Head of caudate nucleus (tissue), 42 donors: ENCODE measurements at regions not wholly inside any gene's neighbourhood (a gene's known extent, or its start where the extent isn't known, plus 50 kb on each side); places are given as distances from the start of the nearest gene placed in this dataset.

Experiments
- DNase-seq, 42 donors: peaks; one replicate each; pipeline versions ENCODE4 v3.0.0 to v3.0.0-alpha.2; 2020 to 2021; ENCODE audit warnings: mixed read lengths in 7 of 42
- intact Hi-C: fragments of 100-400 bp; cut with DNase I; formaldehyde crosslinking; loops from one replicate; pipeline ENCODE4 v1.15.0; 2022

DNA sequence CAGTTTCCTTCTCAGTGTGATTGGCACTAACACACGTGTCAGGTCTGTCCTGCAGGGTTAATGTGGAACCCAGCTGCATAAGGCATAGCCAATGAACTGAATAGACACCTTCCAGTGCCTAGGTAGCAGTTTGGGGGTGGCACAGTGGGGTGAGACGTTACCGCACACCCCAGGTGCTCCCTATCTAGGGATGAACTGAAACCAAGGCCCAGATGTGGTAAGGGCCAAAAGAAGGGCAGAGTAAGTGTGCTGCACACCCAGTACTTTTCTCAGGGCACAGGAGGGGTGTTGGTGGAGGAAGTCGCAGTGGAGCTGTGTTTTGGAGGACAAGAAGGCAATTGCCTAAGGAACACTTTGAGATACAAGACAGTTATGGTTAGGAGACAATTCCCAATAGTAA, 317.9 kb upstream of the TSHZ3 start:
- intact Hi-C loops, result no loop called here
- no peak for DNase-seq

DNA sequence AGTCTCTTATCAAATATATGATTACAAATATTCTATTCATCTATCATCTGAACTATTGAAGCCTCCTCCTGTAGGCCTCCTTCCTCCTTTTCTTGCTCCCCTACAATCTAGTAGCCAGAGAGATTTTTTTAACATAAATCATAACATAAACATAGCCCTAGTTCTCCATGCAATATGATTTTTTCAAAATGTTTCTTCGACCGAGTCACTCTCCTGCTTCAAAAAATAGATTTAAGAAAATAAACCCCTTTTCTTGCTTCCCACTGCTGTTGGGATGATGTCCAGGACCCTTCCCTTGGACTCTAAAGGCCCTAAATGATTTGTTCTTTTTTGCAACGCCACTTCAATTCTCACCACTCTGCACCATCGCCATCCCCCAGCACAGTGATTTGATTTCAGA, 319.7 kb upstream of the TSHZ3 start:
- no peak for DNase-seq
- intact Hi-C loops, result no loop called here

DNA sequence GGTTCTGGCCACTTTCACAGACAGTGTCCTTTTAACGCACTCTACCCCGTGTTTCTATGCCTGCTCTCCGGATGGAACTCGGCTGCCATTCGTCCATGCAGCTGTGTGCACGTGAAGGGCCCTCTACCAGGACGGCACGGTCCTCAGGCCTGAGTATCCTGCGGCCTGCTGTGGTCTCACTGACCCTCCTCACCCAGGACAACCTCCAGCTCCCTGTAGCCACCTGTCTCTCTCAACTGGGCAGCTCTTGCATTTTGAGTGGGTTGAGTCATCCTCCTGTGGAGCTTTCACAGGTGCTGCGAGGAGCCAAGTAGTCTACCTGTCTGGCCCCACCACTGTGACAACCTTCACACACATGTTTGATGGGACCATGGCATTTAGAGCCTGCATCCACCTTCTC, 321.7 kb upstream of the TSHZ3 start:
- no peak for DNase-seq
- intact Hi-C loops, result no loop called here

DNA sequence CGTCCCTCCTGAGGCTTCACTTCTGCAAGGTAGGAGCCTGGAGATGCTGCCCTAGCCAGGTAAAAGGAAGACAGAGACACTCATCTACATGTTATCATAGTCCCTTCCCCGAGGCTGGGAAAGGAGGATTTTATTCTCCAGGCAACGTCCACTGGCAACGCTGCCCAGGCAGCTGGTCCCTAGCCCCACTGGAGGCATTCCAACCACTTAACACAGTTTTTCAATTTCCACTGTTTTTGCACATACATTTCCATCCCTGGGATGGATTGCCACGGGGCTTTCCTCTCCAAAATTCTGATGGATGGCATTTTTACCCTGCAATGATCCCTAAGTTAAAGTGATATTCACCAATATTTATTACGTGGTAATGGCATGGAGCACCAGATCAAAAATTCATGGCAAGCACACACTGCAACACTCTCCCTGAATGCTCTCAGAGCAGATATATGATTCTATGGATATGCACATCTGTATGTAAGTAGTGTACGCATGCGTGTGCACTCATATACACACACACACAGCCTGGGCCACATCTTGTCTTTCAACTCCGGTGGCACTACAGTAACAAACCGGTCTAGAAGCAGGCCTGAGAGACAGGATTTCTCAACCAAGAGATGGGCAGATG, 322.3 kb upstream of the TSHZ3 start:
- intact Hi-C loops, result no loop called here
- no peak for DNase-seq

DNA sequence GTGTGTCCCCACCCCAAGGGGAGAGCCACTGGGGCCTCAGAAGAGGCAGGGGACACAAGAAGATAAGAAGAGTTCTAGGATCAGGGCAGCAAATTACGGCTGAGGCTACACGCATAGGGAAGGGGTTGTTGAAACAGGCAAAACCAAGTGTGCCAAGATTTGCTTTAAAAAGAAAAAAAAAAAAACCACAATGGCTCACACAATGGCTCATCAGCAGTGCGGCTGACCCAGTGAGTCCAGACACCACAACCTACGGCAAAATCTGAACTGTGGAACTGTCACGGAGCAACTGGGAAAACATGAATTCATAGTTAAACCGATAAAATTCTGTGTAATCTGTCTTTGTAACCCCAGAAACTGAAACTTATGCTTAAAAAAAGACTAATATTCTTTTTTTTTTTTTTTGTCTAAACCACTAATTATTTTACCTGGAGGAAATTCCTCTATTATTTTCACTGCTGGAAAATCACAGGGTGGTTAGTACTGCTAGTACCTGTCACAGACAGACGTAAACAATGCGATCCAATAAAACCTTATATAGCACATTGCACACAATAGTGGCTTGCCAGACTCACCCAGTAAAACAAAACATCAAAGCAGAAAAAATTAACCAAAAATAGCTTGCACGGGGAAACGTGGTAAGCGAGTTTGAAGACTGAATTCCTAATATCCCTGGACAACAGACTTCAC, 325.4 kb upstream of the TSHZ3 start:
- no peak for DNase-seq
- intact Hi-C loops, result no loop called here

DNA sequence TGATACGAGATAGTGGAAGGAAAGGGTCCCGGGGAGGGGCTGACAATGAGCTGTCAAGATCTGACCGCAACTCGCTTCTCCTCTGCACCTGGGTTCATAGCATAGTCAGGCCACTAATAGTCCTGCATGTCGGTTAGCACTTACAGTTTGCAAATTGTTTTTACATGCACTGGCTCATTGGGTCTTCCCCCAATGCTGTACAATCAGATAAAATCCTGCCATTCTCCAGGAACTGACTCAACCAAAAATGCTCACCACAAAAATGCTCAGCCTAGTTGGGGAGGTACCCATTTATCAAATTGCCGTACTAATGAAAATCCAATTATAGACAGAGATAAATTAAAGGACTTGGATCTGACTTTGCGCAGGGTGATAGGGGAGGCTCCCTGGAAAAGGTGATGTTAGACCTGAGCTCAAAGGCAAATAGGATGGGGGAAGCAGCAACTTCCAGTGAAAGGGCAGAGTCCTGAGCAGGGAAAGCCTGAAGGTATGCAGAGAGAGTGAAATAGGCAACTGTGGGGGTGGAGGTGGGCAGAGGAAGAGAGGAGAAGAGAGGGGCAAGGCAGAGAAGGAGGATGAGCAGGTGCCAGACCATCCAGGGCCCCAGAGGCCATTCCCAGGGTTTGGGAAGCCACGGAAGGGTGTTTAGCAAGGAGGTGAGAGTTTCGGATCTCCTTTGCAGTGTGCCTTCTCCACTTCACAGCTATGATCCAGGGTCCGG, 326.1 kb upstream of the TSHZ3 start:
- DNase-seq, result no peak
- intact Hi-C loops, result no loop called here

DNA sequence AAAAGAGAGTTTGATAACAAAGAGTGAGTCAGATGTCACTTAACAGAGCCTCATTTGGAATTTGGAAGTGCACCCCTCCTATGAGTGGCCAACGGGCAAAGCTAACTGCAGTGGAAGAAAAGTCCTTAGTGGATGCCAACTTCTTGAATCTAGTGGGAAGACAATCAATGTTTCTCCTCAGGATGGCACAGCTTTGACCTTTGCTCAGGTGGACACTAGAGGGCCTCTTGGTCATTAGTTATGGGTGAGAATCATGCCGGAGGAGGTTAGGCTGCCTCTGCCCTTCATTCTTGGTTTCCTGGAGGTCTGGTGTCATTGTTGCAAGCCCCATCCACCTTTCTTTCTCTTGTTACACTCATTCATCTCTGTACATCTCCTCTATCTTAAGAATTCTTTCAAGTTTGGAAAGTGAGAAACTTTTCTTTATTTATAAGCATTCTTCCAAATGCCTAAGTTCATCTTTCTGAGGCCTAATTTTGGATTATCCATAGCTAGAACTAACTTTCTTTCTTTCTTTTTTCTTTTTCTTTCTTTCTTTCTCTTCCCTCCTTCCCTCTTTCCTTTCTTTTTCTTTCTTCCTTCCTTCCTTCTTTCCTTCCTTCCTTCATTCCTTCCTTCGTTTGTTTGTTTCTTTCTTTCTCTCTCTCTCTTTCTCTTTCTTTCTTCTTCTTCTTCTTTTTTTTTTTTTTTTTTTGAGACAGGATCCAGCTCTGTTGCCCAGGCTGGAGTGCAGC, 327.2 kb upstream of the TSHZ3 start:
- no peak for DNase-seq
- intact Hi-C loops, result no loop called here

DNA sequence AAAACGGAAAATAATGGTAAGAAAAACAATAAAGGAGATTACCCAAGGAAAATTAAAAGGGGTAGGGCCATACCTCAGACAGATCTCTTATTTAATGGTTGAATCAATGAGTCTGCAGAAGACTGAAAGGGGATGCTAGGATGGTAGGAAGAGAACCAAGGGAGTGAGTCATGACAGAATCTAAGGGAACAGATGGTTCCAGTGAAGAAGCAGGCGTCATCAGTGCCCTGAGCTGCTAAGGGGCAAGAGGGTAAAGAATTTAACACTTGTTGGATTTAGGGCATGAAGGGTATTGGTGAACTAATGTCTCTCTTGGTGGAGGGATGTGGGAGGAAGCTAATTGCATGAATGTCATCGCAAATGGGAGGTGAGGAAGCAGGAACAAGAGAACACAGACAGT, 329.2 kb upstream of the TSHZ3 start:
- intact Hi-C loops, result no loop called here
- no peak for DNase-seq

DNA sequence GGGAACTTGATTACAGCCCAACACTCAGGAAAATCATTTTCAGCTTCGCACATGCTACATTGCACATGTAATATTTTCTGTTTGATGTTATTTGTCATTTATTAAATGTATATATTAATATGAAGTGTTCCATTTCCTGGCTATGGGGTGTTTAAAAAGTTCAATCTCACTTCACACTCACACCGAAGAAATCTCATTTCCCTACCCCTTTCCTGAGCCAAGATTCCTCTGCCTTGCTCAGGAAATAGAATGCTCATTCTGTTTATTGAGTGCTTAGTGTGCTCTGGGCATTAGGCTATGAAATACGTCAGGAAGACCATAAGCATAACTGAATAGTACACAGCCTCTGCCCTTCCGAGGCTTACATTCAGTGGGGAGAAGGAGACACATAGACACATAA, 331.9 kb upstream of the TSHZ3 start:
- intact Hi-C loops, result no loop called here
- DNase-seq, result no peak

DNA sequence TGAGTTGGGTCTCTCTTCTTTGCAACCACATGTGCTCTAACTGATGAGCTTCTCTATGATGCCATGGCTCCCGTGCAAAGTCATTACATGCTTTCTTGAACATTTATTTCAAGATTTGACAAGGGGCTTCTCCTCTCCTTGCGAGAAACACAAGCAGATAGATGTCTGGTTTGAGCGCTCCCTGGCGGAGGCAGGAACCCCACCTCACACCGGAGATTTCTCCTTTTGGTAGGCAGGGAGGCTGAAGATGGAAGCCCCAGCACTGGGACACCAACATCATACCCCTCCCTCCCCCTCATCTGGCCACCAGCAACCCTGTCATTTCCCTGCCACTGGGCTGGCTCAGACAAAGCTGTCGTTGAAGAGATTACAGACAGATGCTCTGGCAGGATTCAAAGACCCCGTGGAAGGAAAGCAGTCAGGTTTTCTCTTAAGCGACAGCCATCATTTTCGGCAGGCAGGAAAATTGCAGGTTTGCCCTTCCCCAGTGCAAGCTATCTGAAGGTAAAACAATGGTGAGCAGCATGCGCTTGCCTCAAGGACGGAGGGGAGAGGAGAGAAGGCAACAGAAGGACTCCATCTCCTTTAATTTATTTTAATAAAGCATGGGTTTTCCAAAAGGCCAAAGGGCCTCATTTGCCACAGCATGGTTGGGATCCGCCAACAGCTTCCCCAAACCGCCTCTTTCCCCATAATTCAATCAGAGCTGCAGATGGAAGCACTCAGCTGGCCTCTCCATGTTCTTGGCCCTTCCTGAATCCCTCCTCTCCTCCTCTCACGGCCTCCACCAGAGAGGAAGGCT, 344.1 kb upstream of the TSHZ3 start:
- DNase-seq, result peak in 2 of 42 donors; percentile 16 to 30
- intact Hi-C loops, result no loop called here

DNA sequence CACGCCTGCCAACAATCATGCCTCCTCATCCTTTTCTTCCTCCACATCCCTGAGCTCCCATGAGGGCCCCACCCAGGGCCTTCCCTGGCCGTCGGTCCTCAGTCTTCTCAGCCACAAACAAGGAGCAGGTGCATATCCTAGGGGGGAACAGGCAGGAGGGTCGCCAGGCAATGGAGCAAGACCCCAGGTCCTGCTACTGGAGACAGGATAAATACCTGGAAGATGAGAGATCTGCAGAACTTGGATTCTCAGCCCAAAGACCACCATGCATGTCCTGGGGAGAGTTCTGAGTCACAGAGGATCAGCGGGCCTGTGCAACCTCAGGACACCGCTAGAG, 344.7 kb upstream of the TSHZ3 start:
- intact Hi-C loops, result no loop called here
- DNase-seq, result peak in 1 of 42 donors; percentile 18

DNA sequence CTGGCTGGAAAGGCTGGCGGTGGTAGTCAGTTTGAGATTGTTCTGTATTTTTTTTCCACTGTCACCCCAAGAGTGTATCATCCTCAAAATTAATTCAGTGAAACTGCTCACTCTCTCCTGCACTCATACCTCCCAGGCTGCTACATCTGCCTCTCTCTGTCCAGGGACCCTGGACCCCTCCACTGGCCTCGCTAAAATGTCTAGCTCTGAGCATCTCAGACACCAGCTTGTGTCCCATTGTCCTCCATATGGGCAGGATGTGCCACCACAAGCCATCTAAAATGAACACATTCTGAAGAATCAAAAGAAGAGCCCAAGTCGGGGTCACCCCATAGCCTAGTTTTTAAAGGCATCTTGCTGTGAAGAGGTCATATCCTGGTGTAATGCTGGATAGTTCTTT, 345.5 kb upstream of the TSHZ3 start:
- DNase-seq, result peak in 2 of 42 donors; percentile 18 to 21
- intact Hi-C loops, result no loop called here

DNA sequence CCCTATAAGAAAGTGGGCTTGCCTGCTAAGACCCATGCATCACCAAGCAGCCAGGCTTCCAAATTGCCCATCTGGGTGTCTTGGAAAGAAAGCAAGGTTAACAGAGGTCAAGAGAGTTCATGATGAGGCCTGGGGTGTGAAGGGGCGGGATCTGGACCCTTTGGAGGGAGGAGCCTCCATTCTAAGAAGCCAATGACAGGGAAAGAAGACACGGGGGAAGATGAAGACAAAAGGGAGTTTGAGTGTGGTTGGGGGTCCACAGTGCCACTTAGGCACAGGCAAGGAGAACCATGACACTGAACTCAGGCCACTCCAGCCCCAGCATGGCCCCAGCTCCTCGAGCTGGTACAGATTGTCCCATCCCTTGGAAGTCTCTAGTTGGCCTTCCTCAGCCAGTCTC, 350.2 kb upstream of the TSHZ3 start:
- DNase-seq, result peak in 1 of 42 donors; percentile 14
- intact Hi-C loops, result no loop called here

DNA sequence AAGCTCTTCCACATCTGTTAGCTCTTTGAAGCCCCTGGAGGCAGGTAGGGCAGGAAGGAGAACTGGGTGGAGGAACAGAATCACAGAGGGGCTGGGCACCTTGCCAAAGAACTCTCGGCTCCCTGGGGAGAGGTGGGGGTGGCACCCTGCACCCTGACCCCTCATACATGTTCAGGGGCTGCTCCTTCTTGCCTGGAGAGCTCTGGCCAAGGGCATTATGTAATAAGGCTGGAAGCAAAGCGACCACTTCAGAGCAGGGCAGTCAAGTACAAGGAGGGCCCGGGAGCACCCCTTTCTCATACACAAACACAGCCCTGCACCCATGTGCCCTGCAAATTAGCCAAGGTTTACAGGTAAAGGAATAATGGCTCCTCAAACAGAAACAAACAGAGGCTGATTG, 351.9 kb upstream of the TSHZ3 start:
- DNase-seq, result peak in 1 of 42 donors; percentile 9
- intact Hi-C loops, result no loop called here

DNA sequence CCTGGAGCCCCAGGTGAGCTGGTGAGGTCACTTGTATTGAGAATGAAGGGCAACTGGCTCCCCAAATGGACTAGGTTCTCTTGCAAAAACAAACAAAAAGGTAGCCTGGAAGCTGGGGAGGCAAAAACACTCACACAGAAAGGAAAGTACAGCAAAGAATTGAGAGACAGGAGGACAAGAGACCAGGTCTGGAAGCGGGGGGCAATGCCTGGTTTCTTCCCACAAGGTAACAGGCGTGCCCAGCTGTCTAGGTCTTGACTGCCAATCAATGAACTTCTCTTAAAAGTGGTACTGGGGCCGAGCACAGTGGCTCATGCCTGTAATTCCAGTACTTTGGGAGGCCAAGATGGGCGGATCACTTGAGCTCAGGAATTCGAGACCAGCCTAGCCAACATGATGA, 356.4 kb upstream of the TSHZ3 start:
- intact Hi-C loops, result no loop called here
- no peak for DNase-seq

DNA sequence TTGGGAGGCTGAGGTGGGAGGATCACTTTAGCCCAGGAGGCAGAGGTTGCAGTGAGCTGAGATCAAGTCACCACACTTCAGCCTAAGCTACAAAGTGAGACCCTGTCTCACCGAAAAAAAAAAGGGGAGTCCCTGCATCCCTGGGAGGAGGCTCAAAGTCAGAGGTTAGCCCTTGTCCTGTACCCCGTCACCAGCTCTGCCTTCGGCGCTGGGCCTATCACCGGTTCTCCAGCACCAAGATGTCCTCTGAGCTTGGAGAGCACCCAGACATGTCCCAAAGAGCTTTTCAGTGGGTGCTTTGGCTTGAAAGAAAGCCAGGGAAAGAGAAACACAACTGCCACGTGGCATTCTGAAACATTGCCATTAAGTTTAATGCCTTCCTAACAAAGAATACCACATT, 356.9 kb upstream of the TSHZ3 start:
- intact Hi-C loops, result no loop called here
- no peak for DNase-seq

DNA sequence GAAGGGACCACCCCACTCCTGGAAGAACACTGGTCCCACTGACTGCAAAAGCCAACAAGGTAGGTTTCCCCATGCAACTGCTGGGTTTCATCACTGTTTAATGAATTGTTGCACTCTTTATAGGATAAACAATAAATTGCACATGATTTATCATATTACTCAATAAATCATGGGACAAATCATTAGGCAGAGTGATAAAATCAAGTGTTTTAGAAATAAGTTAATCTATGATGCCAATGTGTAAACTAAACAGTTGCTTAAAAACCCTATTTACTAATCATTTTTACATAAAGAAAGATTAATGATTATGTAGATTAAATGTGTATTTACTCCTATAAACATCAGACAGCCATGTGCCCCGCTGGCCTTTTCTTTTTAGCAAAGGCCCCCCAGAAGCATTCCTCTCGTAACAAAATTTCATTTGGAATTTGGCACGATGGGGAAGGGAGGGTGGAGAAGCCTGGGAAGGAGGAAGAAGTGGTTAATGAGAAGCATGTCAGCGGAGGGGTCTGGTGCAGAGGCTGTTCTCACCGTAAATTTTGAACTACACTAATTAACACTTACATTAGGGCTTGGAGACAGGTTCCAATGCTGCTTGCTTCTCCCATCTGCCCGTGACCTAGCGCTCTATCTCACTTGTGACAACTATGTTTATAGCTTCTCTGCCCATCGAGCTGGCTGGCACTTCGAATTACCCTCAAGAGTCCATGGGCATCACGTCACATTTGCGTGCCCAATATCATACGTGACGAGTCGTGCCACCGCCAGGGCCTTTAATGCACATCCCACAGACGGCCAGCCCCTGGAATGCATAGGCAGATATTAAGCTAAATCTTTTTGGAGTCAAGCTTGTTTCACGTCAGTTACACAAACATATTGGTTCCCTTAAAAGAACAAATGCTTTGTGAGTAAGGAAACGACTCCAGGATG, 357.7 kb upstream of the TSHZ3 start:
- intact Hi-C loops, result no loop called here
- no peak for DNase-seq

DNA sequence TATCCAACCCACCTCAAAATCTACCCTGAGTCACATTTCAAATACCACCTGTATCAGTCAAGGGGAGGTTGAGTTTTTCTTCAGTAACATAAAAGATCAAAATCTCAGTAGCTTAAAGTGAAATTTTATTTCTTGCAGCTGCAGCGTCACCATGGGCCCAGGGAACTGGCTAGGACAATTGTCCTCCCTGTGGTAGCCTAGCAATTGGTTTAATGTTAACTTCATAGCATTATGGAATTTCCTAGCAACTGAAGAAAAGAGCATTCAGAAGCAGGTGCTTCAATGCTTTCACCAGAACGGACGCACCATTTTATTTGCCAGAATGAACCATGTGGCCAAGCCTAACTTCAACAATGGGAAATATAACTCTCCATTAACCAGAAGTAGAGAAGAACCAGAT, 359.3 kb upstream of the TSHZ3 start:
- DNase-seq, result no peak
- intact Hi-C loops, result no loop called here
